Parathyroid adenoma (tissue), 2 donors: ENCODE measurements at regions not wholly inside any gene's neighbourhood (a gene's known extent, or its start where the extent isn't known, plus 50 kb on each side); places are given as distances from the start of the nearest gene placed in this dataset.

ENCODE experiments used
- H2AFZ ChIP-seq: fragments of 300-600 bp; sonication (generic); one replicate; pipeline ENCODE4 v1.7.0; 2017; ENCODE audit warnings: antibody characterized with exemption, mild to moderate bottlenecking
- H3K27ac ChIP-seq: fragments of 300-600 bp; sonication (generic); one replicate; pipeline ENCODE4 v1.7.0; 2017
- H3K27me3 ChIP-seq: fragments of 300-600 bp; sonication (generic); one replicate; pipeline ENCODE4 v1.7.0; 2017; ENCODE audit warnings: low read length; ENCODE audit not compliant: control insufficient read depth, insufficient read depth
- H3K36me3 ChIP-seq: fragments of 300-600 bp; sonication (generic); one replicate; pipeline ENCODE4 v1.7.0; 2017; ENCODE audit warnings: low read length; ENCODE audit not compliant: control insufficient read depth, insufficient read depth
- H3K4me1 ChIP-seq: fragments of 300-600 bp; sonication (generic); one replicate; pipeline ENCODE4 v1.7.0; 2017; ENCODE audit warnings: control low read depth
- H3K4me2 ChIP-seq: fragments of 300-600 bp; sonication (generic); one replicate; pipeline ENCODE4 v1.7.0; 2017; ENCODE audit warnings: low read length
- H3K4me3 ChIP-seq: fragments of 300-600 bp; sonication (generic); one replicate; pipeline ENCODE4 v1.7.0; 2017; ENCODE audit warnings: low read depth, low read length
- H3K79me2 ChIP-seq: fragments of 300-600 bp; sonication (generic); one replicate; pipeline ENCODE4 v1.7.0; 2017; ENCODE audit warnings: control low read depth
- H3K9ac ChIP-seq: fragments of 300-600 bp; sonication (generic); one replicate; pipeline ENCODE4 v1.7.0; 2017; ENCODE audit warnings: mild to moderate bottlenecking
- H3K9me3 ChIP-seq: fragments of 300-600 bp; sonication (generic); one replicate; pipeline ENCODE4 v1.7.0; 2017; ENCODE audit warnings: low read length; ENCODE audit not compliant: control insufficient read depth
- TF ChIP-seq, protein P1 (sequence below): fragments of 300-600 bp; sonication (generic); IDR thresholded peaks from one replicate; pipeline ENCODE4 v1.7.0; 2017; ENCODE audit warnings: antibody characterized with exemption, mild to moderate bottlenecking
- donor health status: primary hyperparathyroidism.

- Histone ChIP-seq H2AFZ (no peak overlapping the region), H3K4me3 (no peak overlapping the region), H3K79me2 (no peaks in the 10 kb centered on the region), H3K27ac (no peak overlapping the region), H3K36me3 (no peaks in the 10 kb centered on the region), H3K9me3 (no peaks in the 10 kb centered on the region), H3K4me1 (no peaks in the 10 kb centered on the region), H3K4me2 (no peak overlapping the region), H3K9ac (no peak overlapping the region), H3K27me3 (no peaks in the 10 kb centered on the region)
- TF ChIP-seq, protein P1, sequence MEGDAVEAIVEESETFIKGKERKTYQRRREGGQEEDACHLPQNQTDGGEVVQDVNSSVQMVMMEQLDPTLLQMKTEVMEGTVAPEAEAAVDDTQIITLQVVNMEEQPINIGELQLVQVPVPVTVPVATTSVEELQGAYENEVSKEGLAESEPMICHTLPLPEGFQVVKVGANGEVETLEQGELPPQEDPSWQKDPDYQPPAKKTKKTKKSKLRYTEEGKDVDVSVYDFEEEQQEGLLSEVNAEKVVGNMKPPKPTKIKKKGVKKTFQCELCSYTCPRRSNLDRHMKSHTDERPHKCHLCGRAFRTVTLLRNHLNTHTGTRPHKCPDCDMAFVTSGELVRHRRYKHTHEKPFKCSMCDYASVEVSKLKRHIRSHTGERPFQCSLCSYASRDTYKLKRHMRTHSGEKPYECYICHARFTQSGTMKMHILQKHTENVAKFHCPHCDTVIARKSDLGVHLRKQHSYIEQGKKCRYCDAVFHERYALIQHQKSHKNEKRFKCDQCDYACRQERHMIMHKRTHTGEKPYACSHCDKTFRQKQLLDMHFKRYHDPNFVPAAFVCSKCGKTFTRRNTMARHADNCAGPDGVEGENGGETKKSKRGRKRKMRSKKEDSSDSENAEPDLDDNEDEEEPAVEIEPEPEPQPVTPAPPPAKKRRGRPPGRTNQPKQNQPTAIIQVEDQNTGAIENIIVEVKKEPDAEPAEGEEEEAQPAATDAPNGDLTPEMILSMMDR: no peak
These were observed 232.7 kb upstream of the GATB start for GRCh38 chr4:151993521-151993920.

- Histone ChIP-seq H3K36me3 (no peaks in the 10 kb centered on the region), H3K9ac (no peak overlapping the region), H3K4me3 (no peak overlapping the region), H3K27me3 (no peaks in the 10 kb centered on the region), H3K79me2 (no peaks in the 10 kb centered on the region), H3K4me2 (no peak overlapping the region), H2AFZ (no peak overlapping the region), H3K4me1 (no peaks in the 10 kb centered on the region), H3K27ac (no peak overlapping the region), H3K9me3 (no peaks in the 10 kb centered on the region)
- TF ChIP-seq, protein P1: no peak
These were observed 231.7 kb upstream of the GATB start for GRCh38 chr4:151992332-151993154.

DNA sequence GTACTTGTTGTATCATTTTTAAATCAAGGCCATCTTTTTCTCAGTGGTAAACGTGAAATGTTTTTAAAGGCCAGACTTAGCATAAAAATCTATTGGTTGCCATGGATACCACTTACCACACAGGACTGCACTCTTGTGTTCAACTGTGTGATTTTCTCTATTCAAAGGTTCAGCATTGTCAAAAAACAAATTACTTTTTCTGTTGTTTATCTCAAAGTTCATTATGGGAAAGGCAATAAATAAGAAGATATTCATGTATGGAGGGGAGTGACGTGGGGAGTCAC is 231.0 kb upstream of the GATB start:
- Histone ChIP-seq H3K4me2 (no peak overlapping the region), H3K36me3 (no peaks in the 10 kb centered on the region), H3K79me2 (no peaks in the 10 kb centered on the region), H3K4me1 (no peaks in the 10 kb centered on the region), H3K9ac (no peak overlapping the region), H3K4me3 (no peak overlapping the region), H3K9me3 (no peaks in the 10 kb centered on the region), H2AFZ (peak overlapping the region; percentile 62), H3K27me3 (no peaks in the 10 kb centered on the region), H3K27ac (no peak overlapping the region)
- TF ChIP-seq, protein P1: no peak

GRCh38 chr4:151991001-151991883 is 230.4 kb upstream of the GATB start:
- Histone ChIP-seq H3K4me3 (no peak overlapping the region), H2AFZ (peak overlapping the region; percentile 62), H3K27me3 (no peaks in the 10 kb centered on the region), H3K27ac (no peak overlapping the region), H3K36me3 (no peaks in the 10 kb centered on the region), H3K9ac (no peak overlapping the region), H3K79me2 (no peaks in the 10 kb centered on the region), H3K4me1 (no peaks in the 10 kb centered on the region), H3K9me3 (no peaks in the 10 kb centered on the region), H3K4me2 (peak overlapping the region; percentile 24)
- TF ChIP-seq, protein P1: no peak
